ENCODE measurements at regions not wholly inside any gene's neighbourhood (a gene's known extent, or its start where the extent isn't known, plus 50 kb on each side); places are given as distances from the start of the nearest gene placed in this dataset.

DNA sequence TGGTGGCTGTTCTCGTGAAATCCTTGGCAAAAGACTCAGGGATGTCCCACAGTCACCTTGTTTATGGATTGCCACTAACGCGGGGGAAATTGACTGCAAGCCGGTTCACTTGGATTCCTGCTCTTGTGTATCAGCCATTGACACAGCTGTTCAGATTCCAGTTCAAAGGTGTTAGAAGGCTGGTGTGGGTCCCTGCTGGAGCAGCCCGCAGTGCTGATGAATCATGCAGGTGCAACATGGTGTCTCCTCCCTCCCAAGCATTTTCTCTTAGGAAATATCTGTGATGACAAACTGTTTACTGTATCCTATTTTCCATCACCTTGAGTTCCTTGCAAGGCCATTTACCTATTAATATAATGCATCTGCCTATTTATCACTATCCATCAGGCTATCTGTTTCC is 170.1 kb downstream of the GATA3 start:
- no peak for TF ChIP-seq CTCF (IDR thresholded peaks at IDR 0.05)
- TF ChIP-seq RFX5 (IDR thresholded peaks at IDR 0.05) = no peak
- no peak for TF ChIP-seq RCOR1 (IDR thresholded peaks at IDR 0.05; ENCODE audit: low read depth, low read length)
- TF ChIP-seq NFE2L2 (conservative IDR thresholded peaks at IDR 0.05; ENCODE audit: low read length) = no peak
- TF ChIP-seq JUN (IDR thresholded peaks at IDR 0.05) = no peak
- no peak for TF ChIP-seq BCL3 (IDR thresholded peaks at IDR 0.05)
- TF ChIP-seq CEBPB (IDR thresholded peaks at IDR 0.05) = no peak
- no peak for TF ChIP-seq RAD21 (conservative IDR thresholded peaks at IDR 0.05 in 1 of 2, IDR thresholded peaks at IDR 0.05 in 1 of 2)
- TF ChIP-seq MAFK (IDR thresholded peaks at IDR 0.05; ENCODE audit: partially characterized antibody) = no peak
- TF ChIP-seq POLR2A (IDR thresholded peaks at IDR 0.05; ENCODE audit: low read length) = no peak
